Fibroblast of the aortic adventitia (primary cell): ENCODE measurements at regions not wholly inside any gene's neighbourhood (a gene's known extent, or its start where the extent isn't known, plus 50 kb on each side); places are given as distances from the start of the nearest gene placed in this dataset.
"Not testable (repeated sequence)": the region's sequence is repeated elsewhere in the genome, so short reads cannot be mapped to it uniquely, and the experiment has no call there.

Source experiments
- DNase-seq: peaks from one replicate; pipeline ENCODE4 v3.0.0-alpha.2; 2010; ENCODE audit warnings: low read depth
- H3K4me3 ChIP-seq: 2 replicates; pipeline ENCODE4 v1.5.1; 2011; ENCODE audit warnings: low read depth, mild to moderate bottlenecking, control low read depth, low read length, moderate library complexity
- CTCF ChIP-seq: IDR thresholded peaks from 2 replicates; pipeline ENCODE4 v1.5.1; 2011; ENCODE audit warnings: mild to moderate bottlenecking, low read length, control low read depth, inconsistent platforms; ENCODE audit not compliant: insufficient read depth

- DNase-seq, result no peak
- no peak for TF ChIP-seq CTCF
Observed at GRCh38 chr4:75195111-75195510, 262.2 kb downstream of the PARM1 start.

GRCh38 chr4:75194180-75194579, 261.3 kb downstream of the PARM1 start:
- DNase-seq, result no peak
- no peak for TF ChIP-seq CTCF

More at GRCh38 chr4:75195111-75195510, 262.2 kb downstream of the PARM1 start:
- H3K4me3 ChIP-seq, result no peak overlapping the region

GRCh38 chr4:75192182-75192581, 259.3 kb downstream of the PARM1 start:
- not testable (repeated sequence) for H3K4me3 ChIP-seq, DNase-seq

More at GRCh38 chr4:75194180-75194579, 261.3 kb downstream of the PARM1 start:
- H3K4me3 ChIP-seq, result no peak overlapping the region

- H3K4me3 ChIP-seq, result no peak overlapping the region
- no peak for DNase-seq
- no peak for TF ChIP-seq CTCF
Observed at GRCh38 chr4:75189711-75190335, 256.9 kb downstream of the PARM1 start.

- peak; percentile 4 for DNase-seq
- no peak for TF ChIP-seq CTCF
- no peak overlapping the region for H3K4me3 ChIP-seq
Observed at GRCh38 chr4:75180790-75181776, 248.2 kb downstream of the PARM1 start.

GRCh38 chr4:75180217-75180616, 247.3 kb downstream of the PARM1 start:
- DNase-seq, result no peak
- TF ChIP-seq CTCF, result no peak
- no peak overlapping the region for H3K4me3 ChIP-seq

- no peak overlapping the region for H3K4me3 ChIP-seq
- DNase-seq, result no peak
- no peak for TF ChIP-seq CTCF
Observed at GRCh38 chr4:75179510-75179909, 246.6 kb downstream of the PARM1 start.
